Stimulated activated CD8-positive, alpha-beta memory T cell treated with anti-CD3 and anti-CD28 coated beads, Interleukin-15, amount 100 ng/mL, for 1 hour (primary cell): ENCODE measurements at regions not wholly inside any gene's neighbourhood (a gene's known extent, or its start where the extent isn't known, plus 50 kb on each side); places are given as distances from the start of the nearest gene placed in this dataset.

ENCODE experiments used
- DNase-seq: peaks from one replicate; pipeline ENCODE4 v3.0.0-alpha.2; 2020; ENCODE audit warnings: low read depth

DNA sequence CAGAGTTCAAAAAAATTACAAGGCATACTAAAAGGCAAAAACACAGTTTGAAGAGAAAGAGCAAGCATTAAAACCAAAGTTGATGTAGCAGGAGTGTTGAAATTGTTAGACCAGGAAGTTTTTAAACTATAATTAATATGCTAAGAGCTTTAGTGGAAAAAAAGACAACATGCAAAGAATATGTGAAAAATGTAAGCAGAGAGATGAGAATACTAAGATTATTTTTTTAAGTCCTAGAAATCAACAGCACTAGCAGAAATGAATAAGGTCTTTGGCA lies 192.6 kb downstream of the ERMARD start:
- DNase-seq: no peak

DNA sequence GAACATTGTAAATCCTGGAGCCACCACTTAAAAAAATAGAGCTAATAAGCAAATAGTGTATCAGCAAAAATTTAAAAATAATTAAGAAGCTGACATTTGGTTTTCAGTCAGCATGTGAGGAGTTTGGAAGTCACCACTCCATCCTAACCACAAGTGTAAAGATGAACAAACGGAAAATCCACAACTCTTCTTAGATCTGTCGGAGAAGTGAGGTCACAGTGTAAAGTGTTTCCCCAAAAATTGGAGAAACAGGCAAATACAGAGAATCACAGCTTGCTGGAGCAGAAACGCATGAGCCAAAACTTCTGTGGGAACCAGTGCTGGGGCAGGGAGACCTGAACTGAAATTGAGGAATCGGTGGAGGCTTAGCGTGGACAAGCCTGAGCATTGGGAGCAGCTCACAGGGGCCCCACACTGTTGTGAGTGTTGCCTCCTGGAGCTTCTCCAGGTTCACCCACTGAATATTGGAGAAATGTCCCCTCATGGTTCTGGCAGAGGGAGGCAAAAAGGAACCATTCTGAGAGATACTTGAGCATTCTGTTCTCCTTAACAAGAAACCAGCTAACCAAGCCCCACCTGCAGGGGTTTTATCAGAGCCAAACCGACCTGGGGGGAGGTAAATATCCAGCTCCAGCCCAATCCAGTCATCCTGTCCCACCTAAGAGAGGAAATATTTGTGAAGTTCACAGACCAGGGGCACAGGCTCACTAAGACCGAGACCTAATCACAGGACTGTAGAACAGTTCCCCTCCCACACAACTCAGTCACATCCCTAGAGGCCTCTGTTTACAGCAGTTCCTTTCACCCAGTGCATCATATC lies 192.0 kb downstream of the ERMARD start:
- DNase-seq: no peak

DNA sequence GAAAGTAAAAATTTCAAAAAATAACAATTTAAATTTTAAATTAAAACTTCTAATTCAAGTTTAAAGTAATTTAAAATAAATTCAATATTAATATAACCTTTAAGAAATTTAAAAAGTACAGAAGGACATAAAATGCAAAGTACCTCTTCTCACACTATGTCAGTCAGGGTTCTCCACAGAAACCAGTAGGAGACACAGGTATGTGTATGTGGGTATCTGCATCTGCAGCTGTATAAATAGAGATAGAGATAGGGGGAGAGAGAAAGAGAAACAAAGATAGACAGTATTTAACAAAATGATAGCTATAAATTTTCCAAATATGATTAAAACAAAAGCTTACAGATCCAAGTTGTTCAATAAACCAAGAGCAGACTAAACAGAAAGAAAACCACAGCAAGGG lies 190.8 kb downstream of the ERMARD start:
- no peak for DNase-seq

DNA sequence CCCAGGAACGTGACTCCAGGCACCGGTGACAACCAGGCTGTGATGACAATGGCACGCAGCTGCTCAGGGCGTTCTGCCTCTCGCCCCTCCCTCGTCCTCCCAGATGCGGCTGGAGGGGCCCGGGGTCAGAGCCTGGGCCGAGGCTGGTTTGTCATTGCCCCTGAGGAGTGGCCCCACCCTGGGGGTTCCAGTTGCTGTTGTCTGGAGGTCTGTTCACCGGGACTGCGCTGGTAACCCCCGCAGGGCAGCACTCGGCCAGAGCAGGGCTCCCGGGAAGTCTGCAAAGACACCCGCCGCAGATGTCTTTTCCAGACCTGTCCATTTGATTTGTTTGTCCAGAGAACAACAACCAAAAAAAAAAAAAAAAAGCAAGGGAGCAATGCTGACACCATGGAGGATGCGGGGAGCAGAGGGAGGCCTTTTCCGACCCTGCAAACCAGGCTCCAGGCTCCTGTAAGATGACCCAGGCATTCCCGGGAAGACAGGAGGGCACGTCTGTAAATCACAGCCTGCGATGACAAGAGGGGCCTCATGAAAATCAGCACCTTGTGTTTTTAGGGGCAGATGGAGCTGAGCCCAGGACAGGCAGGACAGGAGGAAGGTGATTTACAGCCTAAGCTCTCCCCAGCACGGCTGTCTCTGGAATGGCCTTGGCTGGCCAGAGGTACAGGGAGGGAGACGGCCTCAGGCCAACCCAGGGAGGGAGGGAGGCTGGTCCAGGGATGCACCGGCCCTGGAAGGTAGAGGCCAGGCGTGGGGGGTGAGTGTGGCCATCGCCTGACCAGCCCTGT lies 189.3 kb downstream of the ERMARD start:
- DNase-seq: no peak

DNA sequence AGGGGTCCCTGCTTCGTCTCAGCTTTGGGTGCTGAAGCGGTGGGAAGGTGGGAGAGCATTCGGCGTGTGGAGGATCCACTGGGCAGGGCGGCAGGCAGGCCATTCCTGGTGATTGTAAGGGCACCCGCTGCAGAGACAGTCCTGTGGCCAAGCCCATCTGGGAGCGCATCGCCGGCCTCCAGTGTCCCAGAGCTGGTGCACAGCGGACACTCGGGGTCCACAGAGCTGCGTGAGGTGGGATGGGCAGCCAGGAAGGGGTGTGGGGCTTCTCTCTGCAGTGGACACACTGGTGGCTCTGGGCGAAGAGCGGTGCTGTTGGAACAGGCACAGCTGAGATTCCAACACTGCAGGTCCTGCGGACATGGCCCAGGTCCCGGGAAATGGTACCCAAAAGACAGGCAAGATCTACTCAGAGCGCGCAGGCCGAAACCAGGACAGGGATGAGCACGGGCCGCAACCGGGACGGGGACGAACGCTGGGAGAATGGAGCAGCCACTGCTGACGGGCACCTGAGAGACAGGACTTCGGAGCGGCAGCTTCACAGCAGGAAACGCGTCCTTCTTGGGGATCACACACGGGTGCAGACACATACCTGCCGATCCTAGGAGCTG lies 188.2 kb downstream of the ERMARD start:
- DNase-seq: no peak

DNA sequence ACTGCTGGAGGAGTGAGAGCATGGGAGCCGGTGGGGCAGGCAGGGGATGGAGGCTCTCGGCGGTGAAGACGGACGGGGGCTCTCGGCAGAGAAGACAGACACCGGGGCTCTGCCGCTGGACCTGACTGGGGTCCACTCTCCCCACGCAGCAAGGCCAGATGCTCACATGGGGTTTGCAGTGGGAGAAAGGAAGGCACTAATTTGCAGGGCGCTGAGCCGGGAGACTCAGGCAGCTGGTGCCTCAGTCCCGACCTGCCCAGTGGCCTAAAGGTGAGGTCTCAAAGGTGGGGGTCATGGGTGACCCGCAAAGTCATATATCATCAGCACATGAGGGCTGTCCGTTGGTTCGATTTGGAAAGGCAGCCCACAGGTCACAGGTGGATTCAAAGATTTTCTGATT lies 187.3 kb downstream of the ERMARD start:
- DNase-seq: no peak

DNA sequence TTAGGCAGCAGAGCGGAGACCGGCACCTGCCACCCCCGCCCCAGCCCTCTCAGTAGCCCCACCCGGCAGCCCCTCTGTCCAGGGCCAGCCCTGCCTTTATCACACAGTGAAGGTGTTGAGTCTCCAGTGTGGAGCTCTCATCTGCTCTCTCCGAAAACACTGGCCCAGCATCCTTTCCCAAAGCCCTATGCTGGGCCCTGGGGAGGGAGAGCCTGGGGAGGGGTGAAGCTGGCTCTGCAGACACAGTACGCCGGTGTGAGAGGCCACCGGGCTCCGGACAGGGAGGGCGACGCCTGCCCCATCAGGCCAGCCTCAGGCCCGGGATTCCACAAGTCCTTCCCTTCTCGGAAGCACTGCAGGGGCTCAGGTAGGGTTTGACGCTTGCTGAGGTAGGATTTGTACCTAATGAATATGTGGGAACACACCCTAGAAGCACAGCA lies 186.9 kb downstream of the ERMARD start:
- no peak for DNase-seq

DNA sequence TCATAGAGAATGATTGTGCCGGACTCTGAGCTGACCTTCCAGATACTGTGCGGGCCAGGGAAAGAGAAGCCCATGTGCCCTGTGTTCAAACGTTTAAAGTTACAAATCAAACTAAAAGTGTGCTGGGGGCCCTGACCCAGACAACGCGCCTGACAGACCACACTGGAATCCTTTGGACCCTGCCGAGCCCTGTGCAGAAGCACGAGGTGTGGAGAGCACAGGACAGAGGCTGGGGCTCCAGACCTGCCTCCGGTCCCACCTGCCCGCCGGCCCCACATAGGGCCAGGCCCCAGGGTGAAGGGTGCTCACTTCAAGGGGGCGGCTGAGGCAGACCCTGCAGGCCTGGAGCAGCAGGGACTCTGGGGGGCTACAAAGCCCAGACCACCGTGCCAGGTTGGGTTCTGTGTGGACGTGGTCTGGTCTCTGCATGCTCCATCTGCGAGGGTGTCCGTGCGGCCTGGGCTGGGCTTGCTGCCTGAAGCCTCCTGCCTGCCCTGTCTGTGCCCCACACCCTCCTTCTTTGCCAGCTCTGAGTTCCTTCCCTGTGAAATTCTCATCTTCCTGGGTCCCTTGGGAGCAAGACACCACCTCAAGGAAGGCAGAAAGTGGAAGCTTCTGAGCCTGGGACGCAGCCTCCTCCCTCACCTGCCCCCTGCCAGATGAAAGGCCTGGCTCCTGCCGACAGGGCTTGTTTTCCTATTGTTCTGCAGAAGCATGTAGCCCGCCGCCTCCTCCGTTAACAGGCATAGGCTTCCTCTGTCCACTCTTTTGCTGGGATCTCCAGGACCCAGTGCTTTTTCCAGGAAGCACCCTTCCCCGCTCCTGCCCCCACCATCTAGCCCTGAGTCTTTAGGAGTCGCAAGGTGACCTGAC lies 186.2 kb downstream of the ERMARD start:
- no peak for DNase-seq

DNA sequence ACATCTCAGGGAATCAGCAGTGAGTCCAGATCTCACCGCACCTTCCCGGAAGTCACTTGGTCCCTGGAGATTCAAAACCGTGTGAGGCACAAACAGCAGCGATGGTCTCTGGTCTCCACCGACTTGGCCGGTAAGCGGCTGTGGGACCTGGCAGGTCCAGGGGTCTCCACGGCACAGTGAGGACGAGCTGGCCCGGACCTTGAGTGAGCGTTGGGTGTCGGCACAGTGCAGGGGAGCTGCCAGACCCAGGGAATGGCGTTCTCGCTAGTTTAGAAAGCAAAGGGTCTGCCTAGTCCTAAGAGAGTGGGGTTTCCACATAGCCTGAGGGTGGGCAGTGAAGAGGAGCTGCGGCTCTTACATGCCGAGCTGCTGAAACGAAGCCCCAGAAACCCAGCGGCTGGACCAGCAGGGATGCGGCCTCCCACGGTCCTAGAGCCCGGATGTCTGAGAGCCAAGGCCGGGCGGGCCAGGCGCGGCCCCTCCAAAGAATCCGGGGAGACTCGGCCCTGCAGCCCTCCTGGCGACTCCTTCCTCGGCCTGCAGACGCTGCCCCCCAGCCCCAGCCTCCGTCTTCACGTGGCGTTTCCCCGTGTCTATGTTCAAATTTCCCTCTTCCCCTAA lies 185.0 kb downstream of the ERMARD start:
- no peak for DNase-seq

DNA sequence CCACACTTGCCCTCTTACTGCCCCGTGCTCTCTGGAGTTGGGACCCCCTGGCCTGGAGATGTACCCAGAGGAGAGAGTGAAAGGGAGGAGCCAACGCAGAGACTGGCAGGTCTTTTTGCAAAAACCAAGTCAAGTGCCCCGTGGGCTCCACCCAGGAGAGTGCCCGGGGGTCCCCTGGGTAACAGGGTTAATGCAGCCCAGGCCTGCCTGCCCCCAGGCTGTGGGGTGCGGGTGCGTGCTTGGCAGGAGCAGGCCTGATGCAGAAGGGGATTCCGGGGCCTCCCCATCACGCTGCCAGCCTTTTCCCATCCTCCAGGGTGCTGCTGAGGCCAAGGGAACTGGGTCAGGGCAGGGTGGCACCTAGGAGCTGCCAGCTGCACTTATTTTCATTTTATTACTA lies 184.4 kb downstream of the ERMARD start:
- no peak for DNase-seq

DNA sequence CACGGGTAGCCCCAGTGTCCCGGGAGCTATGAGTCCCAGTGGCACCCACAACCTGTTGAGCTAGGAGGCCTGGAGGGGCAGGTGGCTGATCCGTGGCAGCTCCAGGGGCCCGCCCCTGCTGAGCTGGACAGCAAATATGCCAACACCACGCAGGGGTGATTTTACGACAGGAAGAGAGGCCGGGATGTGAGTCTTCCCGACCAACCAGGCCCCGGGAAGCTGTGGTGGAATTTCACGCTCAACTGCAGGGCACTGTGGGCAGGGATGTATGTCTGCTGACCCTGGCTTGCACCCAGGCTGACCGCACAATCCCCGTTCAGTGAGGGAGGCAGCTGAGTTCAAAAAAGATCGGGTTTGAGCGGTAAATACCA lies 183.9 kb downstream of the ERMARD start:
- DNase-seq: no peak

DNA sequence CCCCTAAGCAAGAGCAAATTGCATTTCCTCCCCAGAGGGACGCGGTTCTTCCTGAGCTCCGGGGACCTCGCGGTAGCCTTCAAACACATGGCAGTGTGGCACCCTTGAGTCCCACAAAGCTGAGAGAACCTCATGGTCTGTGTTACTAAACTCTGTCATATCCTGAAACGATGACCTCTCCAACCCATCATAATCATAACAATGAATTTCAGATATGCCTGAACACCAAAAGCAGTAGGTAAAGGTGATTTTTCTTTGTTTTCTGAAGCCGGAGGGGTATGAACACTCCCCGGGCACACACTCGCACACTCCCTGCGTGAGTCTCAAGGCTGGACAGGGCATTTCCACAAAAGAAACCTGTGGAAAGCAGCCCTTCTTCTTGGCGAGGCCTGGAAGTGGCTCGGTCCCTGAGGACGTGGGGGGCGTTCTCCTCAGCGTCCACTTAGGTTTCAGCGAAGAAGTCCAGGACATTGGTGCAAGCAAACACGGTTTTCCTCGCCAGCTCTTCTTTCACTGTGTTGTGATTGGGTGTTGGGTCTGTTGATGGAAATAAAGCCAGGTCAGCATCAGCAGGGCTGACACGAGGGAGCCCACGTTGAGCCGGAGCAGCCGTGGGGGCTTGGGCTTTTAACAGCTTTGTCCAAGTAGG lies 183.4 kb downstream of the ERMARD start:
- DNase-seq: no peak

DNA sequence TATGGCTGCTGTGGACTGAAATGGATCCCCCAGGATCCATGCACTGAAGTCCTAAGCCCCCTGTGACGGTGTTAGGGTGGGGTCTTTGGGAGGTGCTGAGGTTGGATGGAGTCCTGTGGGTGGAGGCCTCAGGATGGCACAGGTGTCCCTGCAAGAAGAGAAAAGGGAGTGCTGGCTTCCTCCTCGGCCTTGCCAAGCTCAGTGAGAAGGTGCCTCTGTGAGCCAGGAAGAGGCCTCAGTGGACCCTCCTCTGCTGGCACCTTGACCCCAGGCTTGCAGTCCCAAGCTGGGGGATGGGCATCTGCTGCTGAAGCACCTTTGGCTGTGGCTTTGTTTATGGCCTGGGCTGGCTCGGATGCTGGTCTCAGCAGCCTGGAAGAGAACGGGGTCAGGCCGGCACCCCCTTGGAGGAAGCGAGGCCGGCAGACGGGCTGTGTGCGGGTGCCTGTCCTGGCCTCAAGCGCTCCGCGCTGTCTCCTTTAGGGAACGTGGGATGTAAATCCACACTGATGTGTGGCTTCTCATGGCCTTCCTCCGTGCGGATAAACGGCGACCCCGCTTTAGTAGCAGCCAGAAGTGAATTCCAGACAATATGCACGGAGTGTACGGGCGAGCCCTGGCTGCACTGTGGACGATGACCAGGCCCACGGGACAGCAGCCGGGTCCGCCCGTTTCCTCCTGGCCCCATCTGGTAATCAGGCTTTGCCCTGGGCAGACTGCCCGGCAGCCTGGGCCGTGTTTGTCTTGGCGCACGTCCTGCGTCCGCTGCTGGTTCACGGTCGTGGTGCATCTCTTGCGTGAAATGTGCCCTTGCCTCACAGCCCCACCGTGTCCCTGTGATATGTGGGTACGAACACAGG lies 182.6 kb downstream of the ERMARD start:
- DNase-seq: no peak

DNA sequence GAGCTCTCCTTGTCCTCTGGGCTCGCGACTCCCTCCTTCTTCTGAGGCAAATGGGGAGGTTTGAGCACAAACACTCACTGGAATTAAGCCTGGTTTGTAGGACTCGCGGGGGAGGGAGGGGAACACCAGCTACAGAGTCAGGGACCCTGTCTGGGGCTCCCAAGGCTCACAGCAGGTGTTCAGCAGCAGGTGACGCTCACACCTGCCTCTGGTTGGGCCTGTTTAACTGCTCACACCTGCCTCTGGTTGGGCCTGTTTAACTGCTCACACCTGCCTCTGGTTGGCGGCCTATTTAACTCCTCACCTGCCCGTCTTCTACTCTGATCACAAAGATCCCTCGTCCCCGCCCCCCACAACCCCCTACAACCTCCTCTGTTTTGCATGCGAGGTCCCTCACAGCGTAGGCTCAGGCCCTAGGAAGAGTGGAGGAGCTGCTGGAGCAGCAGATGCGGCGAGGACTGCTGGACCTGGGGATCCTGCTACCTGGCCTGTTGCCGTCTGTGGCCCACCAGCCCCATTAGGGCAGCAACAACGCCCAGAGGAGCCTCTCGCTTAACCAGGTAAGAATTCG lies 181.9 kb downstream of the ERMARD start:
- DNase-seq: no peak

DNA sequence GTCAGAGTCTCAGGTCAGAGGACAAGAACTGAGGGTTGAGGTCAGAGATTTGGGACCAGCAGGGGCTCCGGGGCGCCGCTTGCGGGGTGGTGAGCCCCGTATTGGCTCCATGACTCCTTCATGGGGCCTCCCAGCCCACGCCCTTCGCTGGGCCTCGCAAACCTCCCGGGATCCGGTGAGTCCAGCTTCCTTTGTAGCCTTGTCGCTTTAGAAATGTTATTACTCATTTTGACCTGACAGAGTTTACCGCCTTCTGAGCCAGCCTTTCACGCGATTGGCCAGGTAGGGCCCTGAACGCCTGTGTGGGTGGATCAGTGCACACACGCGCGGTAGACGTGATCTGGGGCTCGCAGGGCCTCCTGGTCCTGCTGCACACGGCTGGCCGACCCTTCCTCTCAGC lies 181.1 kb downstream of the ERMARD start:
- no peak for DNase-seq

DNA sequence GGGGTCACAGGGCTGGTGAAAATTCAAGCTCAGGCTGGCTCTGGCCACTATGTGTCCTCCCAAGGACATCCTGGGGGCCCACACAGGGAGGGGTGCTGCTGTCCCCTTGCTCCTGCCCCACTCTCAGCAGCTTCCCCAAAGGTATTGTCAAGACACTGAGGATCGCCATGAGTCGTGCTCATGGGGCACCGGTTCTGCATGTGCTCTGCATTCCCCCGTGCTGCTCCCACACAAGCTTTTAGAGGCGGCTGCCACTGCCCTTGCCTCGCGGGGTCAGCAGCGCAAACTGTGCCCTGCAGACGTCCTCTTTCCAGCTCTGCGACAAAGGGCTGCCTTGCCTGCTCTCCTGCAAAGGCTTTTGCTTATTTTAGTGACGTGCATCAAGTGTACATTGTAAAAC lies 179.8 kb downstream of the ERMARD start:
- no peak for DNase-seq

DNA sequence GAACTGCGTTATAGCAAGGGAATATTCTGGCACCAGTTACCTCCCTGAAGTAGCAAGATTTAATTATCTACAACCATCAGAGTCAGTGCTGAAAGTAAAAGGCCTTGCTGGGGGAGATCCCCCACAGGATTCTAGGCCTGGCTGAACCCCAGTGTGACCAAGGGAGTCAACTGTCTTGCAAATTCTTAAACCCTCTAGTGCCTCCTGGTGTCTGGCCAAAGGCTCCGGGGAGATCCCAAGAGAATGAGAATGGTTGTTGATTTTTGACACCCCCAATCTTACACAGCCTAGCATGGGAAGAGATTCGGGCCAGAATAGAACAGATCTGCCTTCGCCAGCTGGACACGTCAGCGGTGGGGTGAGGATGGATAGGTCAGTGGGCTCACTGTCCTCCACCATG lies 179.4 kb downstream of the ERMARD start:
- DNase-seq: no peak

DNA sequence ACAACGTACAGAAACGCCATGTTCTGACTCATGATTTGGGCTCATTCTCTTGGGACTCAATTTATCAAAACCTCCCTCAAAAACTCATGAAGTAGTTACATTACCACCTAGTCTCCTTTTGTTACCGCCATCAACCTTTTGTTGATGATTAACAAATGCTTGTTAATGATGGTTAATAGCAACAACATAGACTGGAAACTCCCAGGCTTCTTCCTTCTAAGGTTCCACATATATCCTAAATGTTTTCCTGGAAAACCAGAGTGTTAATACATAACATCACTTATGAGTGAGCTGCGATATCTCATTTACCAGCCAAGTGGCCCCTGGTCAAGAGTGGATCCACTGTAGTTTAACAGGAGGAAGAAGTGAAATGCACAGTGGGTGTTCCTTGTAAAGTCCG lies 176.3 kb downstream of the ERMARD start:
- no peak for DNase-seq

DNA sequence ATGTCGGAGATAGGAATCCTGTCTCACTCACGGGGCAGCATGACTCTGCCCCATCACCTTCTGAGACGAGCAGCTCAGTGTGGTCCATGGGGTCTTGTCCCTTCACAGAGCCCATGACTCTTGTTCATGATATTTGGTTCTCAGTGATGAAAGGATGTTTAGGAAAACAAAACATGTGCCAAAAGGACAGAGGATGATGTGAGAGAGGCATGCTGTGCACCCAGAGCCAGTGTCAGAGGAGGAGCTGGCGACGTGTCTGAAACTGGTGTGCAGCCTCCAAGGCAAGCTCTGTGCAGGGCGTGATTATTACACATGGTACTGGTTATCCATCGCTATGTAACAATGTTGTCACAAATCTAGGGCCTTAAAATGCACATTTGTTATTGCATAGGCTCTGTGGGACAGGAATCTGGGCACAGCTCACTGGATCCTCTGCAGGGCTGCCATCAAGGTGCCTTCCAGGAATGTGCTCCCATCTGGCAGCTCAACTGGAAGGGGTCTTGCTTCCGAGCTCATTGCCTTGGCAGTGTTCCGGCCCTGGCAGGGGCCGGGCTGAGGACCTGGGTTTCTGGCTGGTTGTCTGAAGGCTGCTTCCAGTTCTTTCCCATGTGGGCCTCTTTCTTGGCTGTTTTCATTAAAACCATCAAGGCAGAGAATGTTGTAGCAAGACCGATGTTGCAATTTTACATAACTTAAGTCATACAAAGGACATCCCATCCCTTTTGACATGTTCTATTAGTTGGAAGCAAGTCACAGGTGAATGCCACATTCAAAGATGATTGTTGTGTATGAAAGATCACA lies 175.4 kb downstream of the ERMARD start:
- DNase-seq: no peak
